GM18519 (cell line): ENCODE measurements at regions not wholly inside any gene's neighbourhood (a gene's known extent, or its start where the extent isn't known, plus 50 kb on each side); places are given as distances from the start of the nearest gene placed in this dataset.

Source experiments
- ATAC-seq: cut with Tn5 transposase; IDR thresholded peaks from one replicate; pipeline ENCODE4 v1.9.1; 2021; ENCODE audit warnings: mild to moderate bottlenecking, moderate library complexity; ENCODE audit not compliant: unreplicated experiment, low FRiP score

DNA sequence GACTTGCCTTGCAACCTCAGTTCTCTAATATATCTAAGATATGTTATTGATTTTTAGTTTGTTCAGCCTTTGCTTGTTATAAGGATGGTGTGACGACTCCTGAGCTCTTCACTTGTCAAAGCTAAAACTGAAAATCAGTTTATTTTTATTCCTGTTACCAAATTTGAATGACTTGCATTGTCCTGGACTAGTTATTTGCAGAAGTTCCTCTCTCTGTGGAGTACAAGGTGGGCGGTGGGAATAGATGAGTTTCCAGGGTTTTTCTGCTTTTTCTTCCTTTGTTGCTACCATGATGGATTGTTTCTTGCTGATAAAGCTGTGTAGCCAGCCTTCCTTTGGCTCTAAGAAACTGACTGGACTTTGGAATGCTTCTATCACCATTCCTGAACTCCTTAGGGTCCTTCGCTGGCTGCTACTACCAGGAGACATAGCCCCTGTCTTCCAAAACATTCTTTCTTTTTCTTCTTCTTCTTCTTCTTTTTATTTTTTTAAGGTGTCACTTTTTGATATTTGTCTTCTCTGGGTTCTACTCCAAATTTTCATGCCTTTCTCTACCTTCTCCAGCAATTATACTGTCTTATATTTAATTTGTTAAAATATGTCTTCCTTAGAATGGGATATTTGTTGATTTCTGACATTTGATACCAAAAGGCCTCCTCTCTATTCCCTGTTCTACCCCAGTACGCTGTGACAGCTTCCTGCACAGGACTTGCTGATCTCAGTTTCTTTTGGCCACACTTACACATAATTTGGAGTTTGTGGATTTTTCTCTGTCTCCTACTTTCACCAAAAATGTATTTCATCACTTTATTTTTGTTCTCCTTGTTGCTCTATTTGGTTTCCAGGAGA lies 145.1 kb upstream of the THRB start:
- ATAC-seq, result no peak

DNA sequence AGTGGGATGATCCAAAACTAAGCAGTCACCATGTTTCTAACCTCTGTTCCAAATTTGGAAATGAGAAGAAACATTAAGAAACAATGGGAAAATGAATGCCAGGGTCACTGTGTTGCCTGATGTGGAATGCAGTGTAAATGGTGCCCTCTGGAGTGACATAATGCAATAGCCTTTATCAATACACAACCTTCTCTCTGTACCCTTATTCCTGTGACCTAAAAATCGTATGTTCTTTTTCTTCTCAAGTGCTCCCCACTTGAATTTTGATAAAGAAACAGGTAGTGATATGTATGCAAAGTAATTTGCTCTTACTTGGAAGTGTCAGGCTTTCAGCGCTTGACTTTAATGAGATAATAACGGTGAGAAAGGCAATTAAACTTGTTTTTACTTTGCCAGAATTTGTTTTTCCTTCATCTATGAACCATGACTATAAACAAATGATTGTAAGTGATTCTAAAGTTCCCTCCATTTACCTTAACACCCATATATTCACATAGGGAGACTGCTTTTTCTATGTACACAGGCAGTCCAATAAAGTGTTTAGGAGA lies 145.8 kb upstream of the THRB start:
- ATAC-seq, result no peak

DNA sequence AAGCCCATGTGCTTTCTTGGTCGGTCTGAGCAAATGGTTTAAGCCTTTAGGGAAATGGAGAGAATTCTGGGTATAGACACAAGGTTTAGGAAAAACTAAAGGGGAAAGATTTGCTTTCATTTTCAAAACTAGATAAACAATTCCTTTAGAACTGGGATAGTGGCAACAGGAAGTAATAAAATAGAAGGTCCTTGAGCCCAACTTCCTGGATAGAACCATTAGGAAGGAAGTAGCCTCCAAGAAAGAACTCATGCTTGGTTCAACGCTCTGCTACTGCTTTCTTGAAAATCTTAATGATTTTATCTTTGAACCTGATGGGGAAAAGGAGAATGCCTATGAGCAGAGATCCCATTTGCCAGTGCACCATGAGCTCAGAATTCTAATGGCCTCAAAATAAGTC lies 147.0 kb upstream of the THRB start:
- ATAC-seq, result no peak

DNA sequence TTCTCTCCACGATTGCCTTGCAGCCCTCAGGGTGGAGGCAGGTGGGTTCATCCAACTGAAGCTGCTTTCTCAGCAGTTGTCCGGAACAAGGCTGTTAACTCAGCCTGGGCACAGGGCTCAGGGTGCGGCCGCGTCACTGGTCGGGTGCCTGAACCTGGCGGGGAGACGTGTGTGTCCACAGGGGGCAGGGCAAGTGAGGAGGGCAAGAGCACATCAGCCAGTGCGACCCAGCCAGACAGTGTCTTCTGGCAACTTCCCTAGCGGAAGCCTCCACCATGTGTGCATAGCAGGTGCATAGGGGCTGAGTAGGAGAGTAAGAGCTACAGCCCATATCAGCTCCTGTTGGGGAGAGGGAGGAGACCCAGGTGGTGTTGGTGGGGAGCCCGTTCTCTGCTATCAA lies 150.4 kb upstream of the THRB start:
- ATAC-seq, result no peak

DNA sequence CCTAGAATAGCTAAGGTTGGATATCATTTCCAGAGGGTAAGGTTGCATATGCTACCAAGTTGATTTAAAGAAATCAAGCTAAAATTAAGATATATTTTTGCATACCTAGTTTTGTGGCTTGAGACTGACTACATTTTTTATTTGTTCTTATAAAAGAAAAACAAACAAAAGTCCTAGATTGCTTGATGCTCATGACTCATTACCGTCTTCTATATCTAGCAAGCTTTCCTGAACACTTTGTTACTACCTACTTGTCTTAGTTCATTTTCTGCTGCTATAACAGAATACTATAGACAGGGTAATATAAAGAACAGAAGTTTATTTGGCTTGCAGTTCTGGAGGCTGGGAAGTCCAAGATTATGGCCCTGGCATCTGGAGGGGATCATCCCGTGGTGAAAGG lies 152.1 kb upstream of the THRB start:
- ATAC-seq, result no peak

DNA sequence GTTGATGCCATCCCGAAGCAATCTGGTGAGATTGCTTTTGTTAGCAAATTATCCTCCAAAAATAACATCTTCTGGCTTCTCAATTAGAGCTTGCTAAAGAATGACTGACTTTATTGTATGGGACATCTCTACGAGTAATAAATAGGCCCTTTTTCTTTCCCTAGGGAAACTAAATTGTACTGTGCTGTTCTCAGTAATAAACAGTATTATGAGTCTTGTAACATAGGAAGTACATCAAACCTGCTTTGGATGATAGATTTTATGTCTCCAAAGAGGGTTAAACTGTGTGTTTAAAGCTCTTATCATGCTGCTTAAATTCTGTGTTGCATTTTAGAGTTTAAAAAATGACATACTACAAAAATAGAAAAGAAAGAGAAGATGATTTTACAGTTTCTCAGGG lies 153.4 kb upstream of the THRB start:
- no peak for ATAC-seq

DNA sequence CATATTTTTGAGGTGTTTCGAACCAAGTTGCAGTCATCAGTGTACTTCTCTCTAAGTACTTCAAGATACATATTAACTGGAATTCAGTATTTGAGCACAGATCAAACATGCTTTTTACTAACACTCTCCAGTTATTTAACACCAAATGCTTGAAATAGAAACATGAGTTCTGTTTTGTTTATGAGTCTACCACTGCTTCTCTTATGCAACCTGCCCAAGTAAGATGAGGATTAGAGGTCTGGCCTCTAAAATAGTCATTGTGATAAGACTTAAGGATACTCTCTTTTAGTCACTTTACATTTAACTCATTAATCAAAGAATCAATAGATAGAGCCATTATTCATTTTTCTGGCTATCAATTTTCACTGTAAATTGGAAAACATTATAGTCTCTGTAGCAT lies 156.2 kb upstream of the THRB start:
- no peak for ATAC-seq

DNA sequence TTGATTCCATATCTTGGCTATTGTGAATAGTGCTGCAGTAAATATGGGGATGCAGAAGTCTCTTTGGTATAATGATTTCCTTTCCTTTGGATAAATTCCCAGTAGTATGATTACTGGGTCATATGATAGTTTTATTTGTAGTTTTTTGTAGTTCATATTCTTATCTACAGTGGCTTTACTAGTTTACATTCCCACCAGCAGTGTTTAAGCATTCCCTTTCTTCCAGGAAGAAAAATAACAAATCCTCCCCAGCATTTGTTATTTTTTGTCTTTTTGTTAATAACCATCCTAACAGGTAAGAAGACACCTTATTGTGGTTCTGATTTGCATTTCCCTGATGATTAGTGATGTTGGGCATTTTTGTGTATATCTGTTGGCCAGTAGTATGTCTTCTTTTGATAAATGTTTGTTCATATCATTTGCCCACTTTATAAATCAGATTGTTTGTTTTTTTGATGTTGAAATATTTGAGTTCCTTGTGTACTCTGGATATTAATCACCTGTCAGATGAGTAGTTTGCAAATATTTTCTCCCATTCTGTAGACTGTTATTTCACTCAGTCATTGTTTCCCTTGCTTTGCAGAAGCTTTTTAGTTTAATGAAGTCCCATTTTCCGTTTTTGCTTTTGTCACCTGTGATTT lies 163.3 kb upstream of the THRB start:
- ATAC-seq, result no peak

DNA sequence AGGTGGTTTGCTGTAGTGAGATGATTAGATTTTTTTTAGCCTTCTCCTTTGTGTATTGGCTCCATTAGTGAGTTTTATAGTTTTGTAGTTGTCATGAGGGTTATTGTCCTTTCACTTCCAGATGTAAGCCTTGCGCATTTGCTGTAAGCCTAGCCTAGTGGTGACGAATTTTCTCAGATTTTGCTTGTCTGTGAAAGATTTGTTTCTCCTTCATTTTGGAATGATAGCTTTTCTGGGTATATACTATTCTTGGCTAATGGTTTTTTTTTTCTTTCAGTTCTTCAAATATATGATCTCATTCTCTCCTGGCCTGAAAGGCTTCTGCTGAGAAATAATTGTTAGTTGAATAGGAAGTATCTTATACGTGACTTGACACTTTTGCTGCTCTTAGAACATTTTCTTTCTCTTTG lies 166.5 kb upstream of the THRB start:
- ATAC-seq, result no peak

DNA sequence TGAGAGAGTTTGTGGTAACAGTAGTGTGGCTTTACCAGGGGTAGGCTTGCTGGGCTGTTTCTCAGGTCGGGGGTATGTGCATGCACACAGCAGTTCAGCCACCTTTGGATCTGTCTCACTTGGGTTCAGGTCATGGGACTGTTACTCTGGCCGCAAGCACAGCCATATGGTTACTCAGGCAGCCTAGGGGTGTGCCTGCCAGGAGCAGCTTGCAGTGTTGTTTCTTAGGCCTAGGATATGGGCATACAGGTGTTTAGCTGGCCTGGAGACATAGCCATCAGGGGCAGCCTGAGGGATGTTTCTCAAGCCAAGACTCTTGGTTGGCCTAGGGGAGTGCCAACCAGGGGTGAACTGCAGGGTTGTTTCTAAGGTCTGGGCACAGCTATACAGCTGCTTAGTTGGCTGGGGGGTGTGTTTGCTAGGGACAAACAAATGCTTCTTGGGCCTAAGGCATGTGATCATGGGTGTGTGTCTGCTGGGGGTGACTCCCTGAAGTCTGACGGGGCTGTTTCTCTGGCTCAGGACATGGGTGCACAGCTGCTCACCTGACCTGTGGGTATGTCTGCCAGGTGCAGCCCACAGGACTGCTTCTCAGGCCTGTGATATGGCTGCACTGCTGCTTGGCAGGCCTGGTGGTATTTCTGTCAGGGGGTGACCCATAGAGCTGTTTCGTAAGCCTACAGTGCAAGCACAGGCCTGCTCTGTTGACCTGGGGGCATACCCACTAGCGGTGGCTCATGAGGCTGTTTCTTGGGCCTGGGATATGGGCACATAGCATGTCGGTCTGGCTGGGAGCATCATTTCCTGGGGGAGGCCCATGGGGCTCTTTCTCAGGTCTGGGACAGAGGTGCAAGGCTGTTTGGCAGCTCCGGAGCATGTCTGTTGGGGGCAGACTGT lies 168.0 kb upstream of the THRB start:
- no peak for ATAC-seq

DNA sequence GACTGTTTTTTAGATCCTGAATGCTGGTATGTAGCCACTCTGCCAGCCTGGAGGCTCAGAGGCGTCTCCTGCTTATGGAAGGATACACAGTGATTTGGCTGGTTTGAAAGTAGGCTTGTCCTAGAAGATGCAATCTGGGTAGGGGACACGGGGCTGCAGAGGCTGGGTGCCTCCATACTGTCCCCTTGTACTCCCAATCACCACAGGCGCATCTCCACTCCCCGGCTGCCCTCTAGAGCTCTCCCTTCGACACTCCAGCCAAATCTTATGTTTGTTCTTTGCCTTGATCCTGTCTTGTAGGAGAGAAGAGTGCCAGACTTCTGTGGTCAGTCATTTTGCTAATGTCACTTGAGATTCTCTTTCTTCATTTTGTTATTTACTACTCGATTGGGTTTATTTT lies 168.8 kb upstream of the THRB start:
- ATAC-seq, result no peak

DNA sequence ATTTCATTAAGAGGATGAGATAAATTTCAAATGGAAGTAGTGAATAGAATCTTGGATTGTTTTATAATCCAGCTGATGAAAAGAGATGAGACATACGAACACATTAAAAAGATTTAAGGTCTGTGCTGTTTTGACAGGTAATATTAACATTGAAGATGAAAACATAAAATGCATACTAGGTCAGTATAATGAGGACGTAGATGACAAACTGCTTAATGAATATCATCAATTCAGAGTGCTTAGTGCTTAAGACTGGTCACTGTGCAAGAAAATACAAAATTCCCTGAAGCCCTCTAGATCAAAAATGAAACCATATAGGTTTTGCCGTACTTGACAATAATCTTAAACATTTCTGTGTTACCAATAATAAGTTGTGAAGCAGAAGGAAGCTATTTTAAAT lies 173.4 kb upstream of the THRB start:
- no peak for ATAC-seq

DNA sequence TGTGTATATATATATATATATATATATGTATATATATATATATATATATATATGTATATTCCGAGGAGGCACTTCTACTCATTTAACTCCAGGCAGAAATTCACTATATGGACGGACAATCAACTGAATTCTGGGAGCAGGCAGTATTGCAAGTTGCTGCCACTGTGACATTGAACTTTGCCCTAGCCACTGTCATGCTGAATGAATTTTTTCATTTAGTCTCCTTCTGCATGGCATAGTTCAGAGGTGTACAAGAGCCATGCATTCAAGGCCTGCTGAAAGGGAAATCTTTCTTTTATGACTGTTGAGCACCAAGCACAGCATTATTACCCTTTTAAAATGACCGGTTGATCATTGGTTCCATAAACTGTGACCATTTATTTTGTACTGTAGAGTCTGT lies 176.2 kb upstream of the THRB start:
- no peak for ATAC-seq

DNA sequence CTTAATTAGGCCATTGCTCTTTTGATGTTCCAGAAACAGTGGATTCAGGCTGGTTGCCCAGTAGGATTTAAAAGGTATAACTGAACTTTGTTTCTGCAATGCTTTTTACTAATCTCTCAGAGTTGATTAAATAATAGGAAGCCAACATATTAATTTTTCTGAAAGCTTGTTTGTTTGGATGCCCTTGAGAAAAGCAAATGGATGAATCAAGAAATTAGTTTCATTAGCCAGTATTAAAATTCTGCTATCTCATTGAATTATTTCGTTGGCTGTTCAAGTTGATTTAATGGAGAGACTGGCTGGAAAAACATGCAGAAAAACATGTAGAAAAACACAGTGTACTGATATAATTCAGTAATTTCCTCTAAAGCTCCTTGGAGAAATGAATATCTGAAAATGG lies 178.9 kb upstream of the THRB start:
- ATAC-seq, result no peak

DNA sequence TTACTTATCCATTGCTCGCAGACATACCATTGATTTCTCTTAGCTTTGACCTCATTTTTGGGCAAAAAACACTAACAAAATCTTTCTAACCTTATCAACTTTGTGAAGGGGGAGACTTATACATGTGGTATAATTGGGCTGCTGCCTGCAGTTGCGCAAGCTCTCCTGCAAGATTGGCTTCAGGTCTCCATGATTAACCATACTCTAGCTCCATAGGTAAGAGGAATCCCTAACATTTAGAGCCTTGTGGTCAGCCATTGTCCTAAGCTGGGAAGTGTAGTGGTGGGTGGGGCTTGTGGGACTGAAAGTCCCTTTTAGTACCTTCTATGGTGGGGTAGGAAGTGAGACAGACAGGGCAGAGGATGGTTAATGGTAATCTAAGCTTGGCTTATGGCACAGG lies 179.6 kb upstream of the THRB start:
- no peak for ATAC-seq

DNA sequence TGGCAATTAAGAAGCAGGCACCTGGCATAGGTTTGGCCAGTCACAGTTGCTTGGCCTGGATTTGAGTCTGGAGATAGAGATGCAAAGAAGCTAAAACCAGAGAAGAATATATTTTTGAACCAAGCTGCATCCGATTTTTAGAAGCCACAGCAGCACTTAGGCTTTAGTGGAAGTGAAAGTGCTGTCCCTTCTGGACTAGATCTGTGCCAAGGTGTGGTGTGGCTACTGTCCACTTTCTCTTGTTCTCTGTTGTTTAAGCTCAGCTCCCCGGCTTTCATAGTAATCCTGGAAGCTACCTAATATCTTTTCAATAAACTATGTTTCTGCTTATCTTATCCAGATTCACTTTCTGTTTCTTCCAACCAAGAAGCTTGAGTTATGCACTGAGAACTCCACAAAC lies 183.4 kb upstream of the THRB start:
- peak; percentile 26 for ATAC-seq

DNA sequence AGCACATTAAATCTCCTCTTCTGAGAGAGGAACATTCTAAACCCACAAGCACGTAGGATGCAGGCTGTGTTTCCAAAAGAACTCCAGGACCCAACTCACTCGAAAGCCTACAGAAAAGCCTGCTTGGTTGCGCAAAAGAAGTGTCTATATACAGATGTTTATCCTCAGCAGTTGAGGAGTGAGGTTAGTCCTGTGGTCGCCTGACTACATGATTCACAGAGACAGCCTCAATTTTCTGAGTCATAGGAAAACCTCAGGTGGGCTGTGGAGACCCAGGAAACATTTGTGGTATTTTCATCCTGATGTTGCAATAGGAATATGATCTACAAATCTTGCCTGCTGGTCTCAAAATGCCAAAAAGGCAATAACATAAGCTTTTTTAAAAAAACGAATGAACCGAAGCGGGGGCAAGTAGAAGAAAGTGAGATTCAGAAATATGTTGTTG lies 183.8 kb upstream of the THRB start:
- ATAC-seq, result peak; percentile 36

DNA sequence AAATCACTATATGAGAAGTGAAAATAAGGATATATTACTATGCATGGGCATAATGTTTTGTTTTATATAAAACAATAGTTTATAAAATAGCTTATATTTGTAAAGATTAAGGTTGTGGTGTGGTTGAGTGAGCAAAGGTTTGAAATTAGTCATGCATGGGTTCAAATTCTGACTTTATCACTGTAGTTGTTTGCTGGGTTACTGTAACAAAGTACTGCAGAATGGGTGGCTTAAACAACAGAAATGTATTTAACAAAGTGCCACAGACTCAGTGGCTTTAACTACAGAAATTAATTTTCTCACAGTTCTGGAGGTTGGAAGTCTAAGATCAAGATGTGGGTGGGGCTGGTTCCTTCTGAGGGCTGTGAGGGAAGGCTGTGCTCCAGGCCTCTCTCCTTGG lies 184.8 kb upstream of the THRB start:
- ATAC-seq, result no peak

DNA sequence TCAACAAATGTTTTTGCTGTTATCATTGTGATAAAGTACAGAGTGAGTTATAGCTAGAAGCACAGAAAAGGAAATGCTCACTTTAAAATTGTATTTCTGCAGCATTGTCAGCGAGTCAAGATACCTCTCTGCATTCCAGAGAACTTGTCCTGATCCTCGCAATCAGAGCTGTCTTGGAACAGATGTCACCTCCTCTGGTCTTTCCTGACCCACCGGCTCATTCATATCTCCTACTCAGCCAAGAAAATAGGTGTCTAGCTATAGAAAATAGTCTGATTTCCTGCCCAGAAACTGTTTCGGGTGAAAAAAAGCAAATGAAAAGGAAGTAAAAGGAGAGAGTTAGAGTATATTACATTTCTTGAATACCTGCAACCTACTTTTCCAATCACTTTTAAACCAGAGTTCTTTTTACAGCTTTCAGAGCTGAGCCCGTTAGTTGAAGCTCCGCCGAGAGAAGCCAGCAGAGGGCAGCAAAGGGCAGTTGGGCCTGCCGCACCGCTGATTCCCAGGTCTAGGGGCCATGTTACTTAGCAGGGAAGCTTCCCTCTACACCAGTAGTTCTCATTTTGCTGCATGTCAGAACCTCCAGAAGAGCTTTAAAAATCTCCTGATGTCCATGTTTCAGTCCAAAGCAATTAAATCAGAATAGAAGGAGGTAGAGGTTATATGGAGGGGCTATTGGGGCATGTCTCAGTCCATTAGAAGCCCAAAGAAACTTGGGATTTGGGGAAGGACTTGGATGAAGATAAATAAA lies 185.7 kb upstream of the THRB start:
- ATAC-seq, result peak; percentile 50

DNA sequence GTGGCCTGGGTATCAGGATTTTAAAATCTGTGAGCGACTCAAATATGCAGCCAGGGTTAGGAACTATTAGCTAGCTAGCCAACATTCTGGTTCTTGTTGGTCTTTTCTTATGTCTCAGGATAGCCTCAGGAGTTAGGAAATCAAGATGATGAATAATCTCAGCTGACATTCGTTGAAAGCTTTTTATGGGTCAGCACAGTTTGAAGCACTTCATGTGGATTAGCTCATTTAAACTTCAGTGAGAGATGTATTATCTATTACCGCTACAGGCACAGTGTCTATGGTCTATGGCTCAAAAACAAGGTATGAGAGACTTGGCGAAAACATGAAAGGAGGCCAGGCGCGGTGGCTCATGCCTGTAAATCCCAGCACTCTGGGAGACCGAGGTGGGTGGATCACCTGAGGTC lies 187.5 kb upstream of the THRB start:
- no peak for ATAC-seq
